GM23248 (cell line): ENCODE measurements at regions not wholly inside any gene's neighbourhood (a gene's known extent, or its start where the extent isn't known, plus 50 kb on each side); places are given as distances from the start of the nearest gene placed in this dataset.
"Not testable (repeated sequence)": the region's sequence is repeated elsewhere in the genome, so short reads cannot be mapped to it uniquely, and the experiment has no call there.

Source experiments
- DNase-seq: peaks from one replicate; pipeline ENCODE4 v3.0.0-alpha.2; 2015
- H2AFZ ChIP-seq: fragments of 200-600 bp; sonication (generic); 2 replicates; pipeline ENCODE4 v1.6.1; 2016; ENCODE audit warnings: antibody characterized with exemption
- H3F3A ChIP-seq: fragments of 200-600 bp; sonication (generic); 2 replicates; pipeline ENCODE4 v1.6.1; 2016; ENCODE audit warnings: mild to moderate bottlenecking, antibody characterized with exemption, mixed run types; ENCODE audit not compliant: insufficient read depth
- H3K27ac ChIP-seq: fragments of 200-600 bp; sonication (generic); 2 replicates; pipeline ENCODE4 v1.5.1; 2016; ENCODE audit warnings: mild to moderate bottlenecking
- H3K27me3 ChIP-seq: fragments of 200-600 bp; sonication (generic); replicated peaks from 2 replicates; pipeline ENCODE4 v1.6.1; 2016; ENCODE audit warnings: mild to moderate bottlenecking; ENCODE audit not compliant: insufficient read depth
- H3K36me3 ChIP-seq: fragments of 200-600 bp; sonication (generic); 2 replicates; pipeline ENCODE4 v1.6.1; 2016; ENCODE audit warnings: low read depth, mild to moderate bottlenecking
- H3K4me1 ChIP-seq: fragments of 200-600 bp; sonication (generic); 2 replicates; pipeline ENCODE4 v1.6.1; 2016; ENCODE audit warnings: mild to moderate bottlenecking; ENCODE audit not compliant: insufficient read depth
- H3K4me2 ChIP-seq: fragments of 200-600 bp; sonication (generic); one replicate; pipeline ENCODE4 v1.6.1; 2016; ENCODE audit warnings: mild to moderate bottlenecking; ENCODE audit not compliant: unreplicated experiment
- H3K4me3 ChIP-seq: fragments of 200-600 bp; sonication (generic); 2 replicates; pipeline ENCODE4 v1.5.1; 2016; ENCODE audit warnings: mild to moderate bottlenecking
- H3K79me2 ChIP-seq: fragments of 200-600 bp; sonication (generic); 2 replicates; pipeline ENCODE4 v1.6.1; 2016; ENCODE audit warnings: mild to moderate bottlenecking; ENCODE audit not compliant: insufficient read depth
- H3K9ac ChIP-seq: fragments of 200-600 bp; sonication (generic); 2 replicates; pipeline ENCODE4 v1.6.1; 2016; ENCODE audit warnings: mild to moderate bottlenecking
- H3K9me2 ChIP-seq: fragments of 200-600 bp; sonication (generic); 2 replicates; pipeline ENCODE4 v1.6.1; 2016; ENCODE audit warnings: mixed run types, mild to moderate bottlenecking, moderate library complexity; ENCODE audit not compliant: insufficient read depth
- H3K9me3 ChIP-seq: fragments of 200-600 bp; sonication (generic); one replicate; pipeline ENCODE4 v1.6.1; 2017; ENCODE audit warnings: low read depth
- H4K20me1 ChIP-seq: fragments of 200-600 bp; sonication (generic); 2 replicates; pipeline ENCODE4 v1.6.0; 2016; ENCODE audit not compliant: insufficient read depth
- EZH2 ChIP-seq: fragments of 200-600 bp; sonication (generic); IDR thresholded peaks from 2 replicates; pipeline ENCODE4 v1.6.1; 2018; ENCODE audit warnings: antibody characterized with exemption, mild to moderate bottlenecking; ENCODE audit not compliant: insufficient read depth, poor library complexity, severe bottlenecking
- EZH2phosphoT487 ChIP-seq: fragments of 200-600 bp; sonication (generic); IDR thresholded peaks from 2 replicates; pipeline ENCODE4 v1.6.1; 2018; ENCODE audit warnings: antibody characterized with exemption, moderate library complexity, mild to moderate bottlenecking, low read depth; ENCODE audit not compliant: insufficient read depth
- WGBS, 2 experiments: methylation state at CpG; one replicate each; pipeline ENCODE4 v1.1.6; 2015 to 2017; ENCODE audit warnings: low lambda C conversion rate in 2 of 2, low coverage in 1 of 2; ENCODE audit errors: missing lambda C conversion rate in 2 of 2; 5-methylcytosine and 5-hydroxymethylcytosine counted together
- in situ Hi-C: fragments of 300-500 bp; cut with MboI; formaldehyde crosslinking; loops from 2 replicates; pipeline ENCODE4 v1.15.0; 2020

- Histone ChIP-seq H4K20me1 (no peaks in the 10 kb centered on the region), H3K9ac (no peak overlapping the region), H3K79me2 (no peaks in the 10 kb centered on the region), H3K9me3 (no peaks in the 10 kb centered on the region), H3F3A (peaks cover 14% of the 10 kb centered on the region; the same call in 1 of the 2 replicates), H3K4me3 (no peak overlapping the region), H3K9me2 (no peaks in the 10 kb centered on the region), H3K4me2 (no peak overlapping the region), H3K27me3 (no peaks in the 10 kb centered on the region), H3K36me3 (no peaks in the 10 kb centered on the region), H3K4me1 (peaks cover 8% of the 10 kb centered on the region), H2AFZ (no peak overlapping the region), H3K27ac (no peak overlapping the region)
- TF ChIP-seq EZH2phosphoT487: no peak
- no peak for TF ChIP-seq EZH2
- 84 to 87% methylated on average over 7 of the region's 7 CpGs for WGBS, 2 experiments
- no peak for DNase-seq
- in situ Hi-C loops: no loop called here
Measured at GRCh38 chr7:16264823-16265804, 156.2 kb downstream of the CRPPA start.

GRCh38 chr7:16264036-16264819 lies 157.1 kb downstream of the CRPPA start:
- H3K27me3 ChIP-seq: no peaks in the 10 kb centered on the region
- H3F3A ChIP-seq: peaks cover 6% of the 10 kb centered on the region; the same call in 1 of the 2 replicates
- no peaks in the 10 kb centered on the region for H3K9me3 ChIP-seq
- DNase-seq: no peak
- H3K4me1 ChIP-seq: peaks cover 5% of the 10 kb centered on the region
- no peak overlapping the region for H2AFZ ChIP-seq
- no peak overlapping the region for H3K4me2 ChIP-seq
- no peak overlapping the region for H3K27ac ChIP-seq
- no peaks in the 10 kb centered on the region for H3K36me3 ChIP-seq
- H3K9me2 ChIP-seq: no peaks in the 10 kb centered on the region
- H3K9ac ChIP-seq: no peak overlapping the region
- H3K4me3 ChIP-seq: no peak overlapping the region
- TF ChIP-seq EZH2phosphoT487 (no peak), EZH2 (no peak)
- 56 to 58% methylated on average over 4 of the region's 4 CpGs for WGBS, 2 experiments
- no peaks in the 10 kb centered on the region for H3K79me2 ChIP-seq
- H4K20me1 ChIP-seq: no peaks in the 10 kb centered on the region
- in situ Hi-C loops: no loop called here

DNA sequence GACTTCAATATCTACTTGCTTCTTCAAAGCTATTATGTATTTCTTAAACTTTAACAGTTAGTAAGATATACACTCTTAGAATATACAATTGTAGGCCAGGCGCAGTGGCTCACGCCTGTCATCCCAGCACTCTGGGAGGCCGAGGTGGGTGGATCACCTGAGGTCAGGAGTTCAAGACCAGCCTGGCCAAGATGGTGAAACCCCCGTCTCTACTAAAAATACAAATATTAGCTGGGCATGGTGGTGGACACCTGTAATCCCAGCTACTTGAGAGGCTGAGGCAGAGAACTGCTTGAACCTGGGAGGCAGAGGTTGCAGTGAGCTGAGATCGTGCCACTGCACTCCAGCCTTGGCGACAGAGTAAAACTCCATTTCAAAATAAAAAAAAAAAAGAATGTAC lies 158.0 kb downstream of the CRPPA start:
- H3K4me2 ChIP-seq, H3K27ac ChIP-seq, DNase-seq, H2AFZ ChIP-seq, H3K9ac ChIP-seq, H4K20me1 ChIP-seq, H3F3A ChIP-seq, H3K4me3 ChIP-seq, H3K36me3 ChIP-seq, H3K4me1 ChIP-seq, in situ Hi-C loops, H3K79me2 ChIP-seq, H3K27me3 ChIP-seq, H3K9me3 ChIP-seq, H3K9me2 ChIP-seq: not testable (repeated sequence)
- 90 to 92% methylated on average over 6 of the region's 6 CpGs for WGBS, 2 experiments

DNA sequence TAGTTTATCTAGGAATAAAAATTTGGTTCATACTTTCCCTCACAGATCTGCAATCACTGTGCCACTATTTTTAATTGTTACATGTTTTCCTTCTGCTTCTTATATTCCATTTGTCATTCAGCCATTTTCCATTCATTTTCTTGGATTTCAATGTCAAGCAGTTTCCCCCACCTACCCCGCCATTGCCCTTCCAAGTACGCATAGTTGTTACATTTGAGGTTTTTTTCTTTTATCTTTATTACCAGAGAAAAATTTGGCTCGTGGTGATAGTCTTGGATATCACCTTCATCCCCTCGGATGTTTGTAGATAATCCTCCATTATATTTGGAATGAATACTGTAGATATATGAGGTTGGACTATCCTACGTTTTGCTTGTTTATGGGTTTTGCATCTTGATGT lies 159.7 kb downstream of the CRPPA start:
- Histone ChIP-seq H3K9me2 (no peaks in the 10 kb centered on the region), H3K36me3 (no peaks in the 10 kb centered on the region), H3K9ac (no peak overlapping the region), H3K4me1 (no peaks in the 10 kb centered on the region), H3K79me2 (no peaks in the 10 kb centered on the region), H3K4me3 (no peak overlapping the region), H4K20me1 (no peaks in the 10 kb centered on the region), H3K27ac (no peak overlapping the region), H3K9me3 (no peaks in the 10 kb centered on the region), H3K27me3 (no peaks in the 10 kb centered on the region), H3F3A (no peaks in the 10 kb centered on the region), H3K4me2 (no peak overlapping the region), H2AFZ (no peak overlapping the region)
- WGBS, 2 experiments: 79 to 80% methylated on average over 5 of the region's 5 CpGs
- TF ChIP-seq EZH2 (no peak), EZH2phosphoT487 (no peak)
- no peak for DNase-seq
- in situ Hi-C loops: no loop called here
